Putamen (tissue), 1 donor: ENCODE measurements at regions not wholly inside any gene's neighbourhood (a gene's known extent, or its start where the extent isn't known, plus 50 kb on each side); places are given as distances from the start of the nearest gene placed in this dataset.
A peak's percentile ranks its signal among the peaks of the same experiment; 100 is the strongest.

Experiments
- DNase-seq: peaks from one replicate; pipeline ENCODE4 v3.0.0-alpha.2; 2016; ENCODE audit warnings: low spot score

DNA sequence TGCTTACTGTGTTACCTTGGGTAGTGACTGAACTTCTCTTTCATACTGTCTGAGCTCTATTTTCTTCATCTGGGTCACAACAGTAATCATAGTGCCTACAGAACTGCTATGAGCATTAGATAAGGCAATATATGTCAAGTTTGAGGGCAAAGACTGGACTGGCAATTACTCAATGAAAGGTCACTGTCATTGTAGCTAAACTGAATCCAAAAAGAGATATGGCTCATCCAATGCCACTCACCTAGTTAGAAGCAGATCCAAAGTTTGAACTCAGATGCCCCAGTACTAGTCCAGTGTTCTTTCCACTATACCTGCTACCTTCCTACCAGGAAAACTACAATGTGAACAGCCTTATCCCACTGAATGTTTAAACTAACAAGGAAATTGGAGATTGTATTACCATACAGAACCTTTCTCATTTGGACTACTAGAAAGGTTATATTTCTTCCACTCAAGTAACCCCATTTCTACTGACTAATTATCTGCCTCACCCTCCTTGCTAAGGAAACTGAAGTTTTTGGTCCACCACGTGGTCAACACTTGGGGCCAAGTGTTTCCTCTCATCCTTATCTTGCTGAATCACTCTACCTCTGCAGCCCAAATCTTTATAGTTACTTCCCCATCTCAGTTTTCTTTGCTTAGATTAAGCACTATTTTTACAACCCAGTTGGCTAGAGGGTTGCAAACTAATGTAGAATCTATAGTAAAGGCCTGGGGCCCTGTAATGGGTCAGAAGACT is 202.3 kb upstream of the LPP start:
- DNase-seq: no peak

- no peak for DNase-seq
Observed at GRCh38 chr3:187952849-187953248, 201.1 kb upstream of the LPP start.

DNA sequence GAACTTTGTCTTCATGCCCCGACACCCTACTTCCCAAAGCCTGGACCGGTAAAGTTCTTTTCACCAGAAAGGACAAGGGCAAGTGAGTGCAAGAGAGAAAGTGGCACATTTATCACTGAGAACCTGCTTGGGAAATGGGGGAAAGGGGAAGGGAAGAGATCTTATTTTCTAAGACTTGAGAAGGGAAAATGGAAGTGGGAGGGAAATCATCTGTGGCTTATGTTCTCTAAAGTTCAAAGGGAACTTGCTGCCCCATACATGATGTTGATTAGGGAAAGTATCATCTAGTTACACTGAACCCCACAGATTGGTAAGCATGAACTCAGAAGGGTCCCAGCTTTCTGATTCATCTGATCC is 199.5 kb upstream of the LPP start:
- DNase-seq: no peak

DNA sequence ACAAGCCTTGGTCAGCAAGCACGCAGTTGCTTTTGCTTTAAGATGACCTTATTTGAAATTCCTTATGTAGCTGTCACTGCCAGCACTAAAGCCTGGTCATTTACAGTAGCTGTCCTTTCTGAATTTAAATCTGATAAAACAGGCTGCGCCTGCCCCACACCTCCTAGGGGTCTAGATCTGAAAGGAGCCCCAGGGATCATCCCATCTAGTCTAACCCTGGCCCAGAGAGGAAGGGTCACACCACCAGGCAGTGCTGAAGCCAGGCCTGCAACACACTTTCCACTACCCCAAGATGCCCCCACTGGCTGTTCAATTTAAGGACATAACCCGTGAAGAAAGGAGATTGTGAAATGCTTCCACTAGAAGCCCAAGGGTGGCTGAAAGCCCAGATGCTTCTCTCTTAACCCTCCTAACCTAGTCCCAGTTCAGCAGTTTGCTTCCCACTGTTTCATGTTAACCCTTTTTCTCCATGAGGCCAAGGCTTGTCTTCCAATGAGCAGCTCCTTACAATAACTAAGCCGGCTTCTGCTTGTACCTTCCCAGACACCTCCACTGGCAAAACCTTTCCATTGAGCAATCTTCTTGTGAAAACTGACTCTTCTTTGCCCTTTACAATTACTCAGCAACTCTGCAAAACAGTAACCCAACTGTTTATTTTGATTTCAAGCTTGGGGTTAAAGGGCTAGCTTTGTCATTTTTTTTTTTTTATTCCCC is 198.9 kb upstream of the LPP start:
- no peak for DNase-seq

DNA sequence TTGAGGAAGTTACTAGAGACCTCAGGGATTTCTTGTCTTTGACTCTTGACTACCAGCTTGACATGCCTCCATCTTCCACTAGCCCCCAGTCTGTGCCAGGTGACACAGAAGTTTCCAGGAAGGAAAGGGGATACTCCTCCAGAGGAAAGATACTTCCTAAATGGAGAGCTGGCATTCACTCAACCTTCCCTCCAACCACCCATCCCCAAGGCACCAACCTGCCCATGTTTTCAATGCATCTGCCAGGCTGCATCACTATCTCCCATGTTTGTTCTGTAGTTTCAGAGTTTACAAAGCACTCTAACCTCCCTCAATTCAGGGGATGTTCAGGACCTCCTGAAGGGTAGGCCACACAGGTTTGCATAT is 198.4 kb upstream of the LPP start:
- DNase-seq: no peak

GRCh38 chr3:187957165-187957581 is 196.8 kb upstream of the LPP start:
- no peak for DNase-seq

DNA sequence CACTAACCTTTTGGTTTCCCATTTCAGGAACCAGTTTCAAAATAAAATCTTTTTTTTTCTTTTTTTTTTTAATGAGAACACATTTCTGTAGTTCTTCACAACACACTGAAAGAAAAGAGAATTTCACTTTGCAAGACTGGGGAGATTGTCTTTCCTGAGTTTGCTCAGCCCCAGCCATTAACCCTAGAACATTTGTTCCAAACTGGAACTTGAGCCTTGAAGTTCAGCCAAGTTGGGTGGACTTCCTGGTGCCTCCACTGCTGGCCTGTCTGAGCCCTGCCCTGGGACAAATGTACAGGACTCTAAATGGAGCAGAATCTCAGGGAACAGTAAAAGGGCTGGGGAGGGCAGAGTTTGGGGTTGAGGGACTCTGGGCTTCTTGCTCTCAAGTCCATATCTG is 196.4 kb upstream of the LPP start:
- DNase-seq: no peak

DNA sequence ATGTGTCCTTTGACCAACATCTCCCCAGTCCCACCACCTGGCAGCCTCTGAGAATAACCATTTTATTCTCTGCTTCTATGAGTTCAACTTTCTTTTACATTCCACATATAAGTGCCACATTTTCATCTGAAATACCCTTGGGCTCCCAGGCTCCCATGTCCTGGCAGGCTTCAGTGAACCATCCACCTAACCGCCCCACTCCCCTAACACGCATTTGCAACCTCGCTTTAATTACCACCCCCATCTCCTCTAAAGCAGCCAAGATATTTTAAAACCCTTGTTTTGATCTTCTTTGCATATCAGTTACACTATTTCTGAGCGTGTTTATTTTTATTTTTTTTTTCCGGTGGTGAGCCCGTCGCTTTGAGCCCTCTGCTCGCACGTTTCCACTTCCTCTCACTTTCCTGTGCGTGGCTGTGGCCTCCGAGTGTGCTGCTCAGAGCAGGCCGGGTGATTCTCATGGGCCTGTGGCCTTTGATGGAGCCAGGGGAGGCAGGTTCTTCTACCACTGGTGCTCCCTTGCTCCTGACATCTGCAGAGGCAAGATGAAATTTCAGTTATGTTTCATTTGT is 195.4 kb upstream of the LPP start:
- DNase-seq: no peak

GRCh38 chr3:187960820-187961219 is 193.1 kb upstream of the LPP start:
- DNase-seq: no peak

GRCh38 chr3:187961366-187961765 is 192.6 kb upstream of the LPP start:
- DNase-seq: no peak

- DNase-seq: no peak
Observed at GRCh38 chr3:187963003-187963676, 190.8 kb upstream of the LPP start.

DNA sequence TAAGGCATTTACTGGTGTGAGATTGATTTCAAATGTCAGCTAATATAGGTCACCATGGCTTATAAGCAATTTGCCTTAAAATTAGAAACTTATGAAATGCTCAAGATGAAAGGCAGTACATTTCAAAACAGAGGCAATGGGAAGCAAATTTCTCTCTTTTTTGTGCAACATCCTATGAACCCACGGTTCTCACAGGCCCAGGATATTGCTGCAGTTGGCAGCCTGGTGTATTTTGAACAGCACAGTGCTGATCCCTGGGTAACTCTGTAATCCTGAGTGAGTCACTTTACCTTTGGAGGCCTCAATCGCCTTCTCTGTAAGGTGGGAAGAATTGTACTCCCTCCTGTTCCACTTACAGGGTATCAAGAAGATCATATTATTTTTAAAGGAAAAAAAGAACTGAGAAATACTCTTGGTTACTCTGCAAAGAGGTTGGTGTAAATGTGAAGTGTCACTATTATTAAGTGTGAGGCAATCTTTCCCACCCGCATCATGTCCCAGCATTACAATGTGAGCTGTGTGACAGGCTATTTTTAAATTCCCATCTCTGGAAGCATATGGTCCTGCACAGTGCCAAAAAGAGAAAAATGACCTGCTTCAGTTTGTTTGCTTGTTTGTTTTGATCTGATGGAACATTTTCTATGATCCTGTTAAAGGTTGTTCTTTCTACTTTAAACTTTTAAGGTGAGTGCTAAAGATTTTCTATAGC is 190.1 kb upstream of the LPP start:
- DNase-seq: peak; percentile 50

- DNase-seq: no peak
Observed at GRCh38 chr3:187964760-187965159, 189.2 kb upstream of the LPP start.

DNA sequence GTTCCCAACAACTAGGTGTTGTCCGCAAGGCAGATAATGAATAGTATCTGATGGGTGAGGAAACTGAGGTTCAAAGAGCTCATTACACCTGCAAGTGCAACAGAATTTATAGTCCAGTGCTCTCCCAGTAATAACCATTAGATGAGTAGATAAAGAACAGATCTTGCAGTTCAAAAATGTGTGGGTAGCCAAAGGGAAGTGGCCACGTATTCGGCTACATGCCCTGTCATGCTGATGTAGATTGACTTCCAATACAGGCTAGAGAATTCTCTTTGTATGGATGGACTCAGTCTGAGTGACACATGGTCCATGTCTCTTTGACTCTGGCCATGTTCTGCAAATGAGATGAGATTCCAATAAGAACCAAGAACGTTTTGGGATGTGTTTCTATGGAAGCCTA is 187.9 kb upstream of the LPP start:
- DNase-seq: no peak

DNA sequence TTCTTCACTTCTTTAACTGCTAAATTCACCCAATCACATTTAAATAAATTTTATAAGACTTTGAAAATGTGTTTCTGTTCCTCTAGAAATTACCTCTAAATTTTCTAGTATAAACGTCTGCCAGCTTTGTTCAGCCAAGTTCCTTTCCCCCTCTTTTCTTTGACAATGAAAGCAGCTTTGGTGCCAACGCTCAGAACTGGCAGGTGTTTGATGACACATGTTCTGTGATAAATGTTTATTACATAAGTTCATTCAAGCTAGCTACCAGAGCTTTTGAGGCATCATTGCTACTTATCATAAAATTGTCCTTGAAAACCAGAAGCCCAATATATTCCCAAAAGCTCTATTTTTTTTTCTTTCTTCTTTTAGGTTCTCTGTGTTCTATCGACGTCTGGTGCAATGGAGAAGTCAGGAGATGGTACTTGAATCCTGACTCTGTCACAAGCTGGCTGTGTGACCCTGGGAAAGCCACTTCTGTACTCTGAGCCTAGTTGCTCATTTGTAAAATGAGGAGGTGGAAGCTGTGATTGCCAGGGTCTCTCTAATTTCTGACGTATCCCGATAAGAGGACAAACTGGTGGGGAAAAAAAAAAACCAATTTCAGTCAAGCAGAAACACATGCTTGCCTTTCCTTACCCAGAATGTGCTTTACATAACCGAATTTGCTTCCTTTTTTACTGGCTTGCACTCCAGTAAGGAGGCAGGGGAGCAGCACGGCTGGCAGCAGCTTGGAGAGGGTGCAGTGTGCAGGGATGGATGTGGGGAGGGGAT is 187.1 kb upstream of the LPP start:
- DNase-seq: peak; percentile 64

DNA sequence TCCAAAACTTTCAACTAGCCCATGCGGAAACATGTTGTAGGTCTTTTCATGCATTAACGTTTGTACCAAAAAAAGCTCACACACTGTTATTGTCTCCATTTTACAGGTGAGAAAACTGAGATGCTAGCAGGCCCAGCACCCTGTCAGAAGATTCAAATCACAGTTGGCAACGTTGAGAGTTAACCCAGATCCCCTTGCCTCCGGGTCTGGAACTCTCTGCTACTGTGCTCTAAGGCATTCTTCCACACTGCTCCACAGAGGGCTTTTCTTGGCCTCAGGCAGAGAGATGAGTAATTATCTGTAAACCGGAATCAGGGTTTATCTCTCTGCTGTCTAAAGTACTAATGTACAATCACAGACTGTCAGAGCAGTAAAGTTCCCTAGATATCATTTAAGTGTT is 186.0 kb upstream of the LPP start:
- DNase-seq: no peak

GRCh38 chr3:187968883-187969580 is 184.9 kb upstream of the LPP start:
- no peak for DNase-seq

- no peak for DNase-seq
Observed at GRCh38 chr3:187969581-187969950, 184.4 kb upstream of the LPP start.

DNA sequence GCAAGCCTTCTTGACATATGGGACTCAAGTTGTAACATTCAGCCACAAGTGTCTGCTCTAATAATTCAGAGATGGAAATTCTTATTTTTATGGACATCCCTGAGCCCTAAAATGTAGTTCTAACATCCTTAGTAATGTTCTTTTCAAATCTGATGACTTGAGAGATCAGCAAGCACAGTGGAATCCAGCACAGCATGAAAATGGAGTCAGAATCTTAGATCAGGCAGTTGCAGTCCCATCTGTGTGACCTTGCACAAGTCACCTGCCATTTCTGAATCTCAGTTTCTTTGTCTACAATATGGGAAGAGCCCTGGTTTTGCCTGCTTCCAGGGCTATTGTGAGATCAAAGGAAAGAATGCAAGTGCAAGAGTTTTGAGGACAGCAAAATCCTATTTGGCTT is 183.9 kb upstream of the LPP start:
- DNase-seq: no peak

GRCh38 chr3:187971629-187972028 is 182.3 kb upstream of the LPP start:
- DNase-seq: no peak

GRCh38 chr3:187972454-187972853 is 181.5 kb upstream of the LPP start:
- no peak for DNase-seq
